ENCODE measurements at regions not wholly inside any gene's neighbourhood (a gene's known extent, or its start where the extent isn't known, plus 50 kb on each side); places are given as distances from the start of the nearest gene placed in this dataset.
"Not testable (repeated sequence)": the region's sequence is repeated elsewhere in the genome, so short reads cannot be mapped to it uniquely, and the experiment has no call there.

DNA sequence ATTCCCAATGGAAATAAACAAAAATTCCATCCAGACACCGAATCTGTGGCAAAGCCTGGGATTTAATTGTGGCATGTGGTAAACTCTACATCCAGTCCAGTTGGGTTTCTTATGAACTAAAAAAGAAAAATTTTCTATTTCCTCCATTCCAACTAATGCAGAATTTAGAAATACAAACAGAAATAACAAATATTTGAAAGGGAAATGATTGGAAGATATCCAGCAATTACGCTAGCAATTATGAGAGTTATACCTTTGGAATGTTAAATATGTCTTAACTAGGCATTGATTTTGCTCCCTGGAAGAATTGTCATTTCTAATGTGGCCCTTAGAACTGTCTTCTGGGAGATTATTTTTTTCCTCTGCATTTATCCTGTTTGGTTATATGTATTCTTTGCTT lies 421.4 kb upstream of the KLHL1 start:
- DNase-seq, result no peak
- TF ChIP-seq GATA1 (IDR thresholded peaks at IDR 0.05; ENCODE audit: low read depth, low read length) (no peak), POLR2A (IDR thresholded peaks at IDR 0.05; ENCODE audit: low read length) (no peak)

GRCh38 chr13:70527599-70527998 lies 419.3 kb upstream of the KLHL1 start:
- TF ChIP-seq GATA1 (IDR thresholded peaks at IDR 0.05; ENCODE audit: low read depth, low read length) (no peak), POLR2A (IDR thresholded peaks at IDR 0.05; ENCODE audit: low read length) (no peak)
- no peak for DNase-seq

DNA sequence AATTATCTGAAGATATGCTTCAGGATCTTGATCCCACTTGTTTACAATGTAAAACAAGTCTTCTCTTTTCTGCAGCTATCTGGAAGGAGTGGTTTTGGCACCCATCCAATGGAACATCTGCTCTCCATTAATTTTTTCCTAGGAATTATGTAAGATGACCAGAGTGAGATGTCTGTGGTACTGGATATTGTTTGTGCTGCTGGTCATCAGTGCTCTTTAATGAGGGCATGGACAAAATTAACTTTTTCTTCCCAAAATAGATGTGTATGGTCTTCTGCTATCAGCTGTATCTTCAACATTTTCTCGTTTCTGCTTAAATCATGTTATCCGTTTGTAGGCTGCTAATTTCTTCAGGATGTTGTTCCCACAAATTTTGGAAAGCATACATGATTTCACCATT lies 415.4 kb upstream of the KLHL1 start:
- no peak for DNase-seq
- TF ChIP-seq POLR2A (IDR thresholded peaks at IDR 0.05; ENCODE audit: low read length), result no peak
- TF ChIP-seq GATA1 (IDR thresholded peaks at IDR 0.05; ENCODE audit: low read depth, low read length), result no peak

DNA sequence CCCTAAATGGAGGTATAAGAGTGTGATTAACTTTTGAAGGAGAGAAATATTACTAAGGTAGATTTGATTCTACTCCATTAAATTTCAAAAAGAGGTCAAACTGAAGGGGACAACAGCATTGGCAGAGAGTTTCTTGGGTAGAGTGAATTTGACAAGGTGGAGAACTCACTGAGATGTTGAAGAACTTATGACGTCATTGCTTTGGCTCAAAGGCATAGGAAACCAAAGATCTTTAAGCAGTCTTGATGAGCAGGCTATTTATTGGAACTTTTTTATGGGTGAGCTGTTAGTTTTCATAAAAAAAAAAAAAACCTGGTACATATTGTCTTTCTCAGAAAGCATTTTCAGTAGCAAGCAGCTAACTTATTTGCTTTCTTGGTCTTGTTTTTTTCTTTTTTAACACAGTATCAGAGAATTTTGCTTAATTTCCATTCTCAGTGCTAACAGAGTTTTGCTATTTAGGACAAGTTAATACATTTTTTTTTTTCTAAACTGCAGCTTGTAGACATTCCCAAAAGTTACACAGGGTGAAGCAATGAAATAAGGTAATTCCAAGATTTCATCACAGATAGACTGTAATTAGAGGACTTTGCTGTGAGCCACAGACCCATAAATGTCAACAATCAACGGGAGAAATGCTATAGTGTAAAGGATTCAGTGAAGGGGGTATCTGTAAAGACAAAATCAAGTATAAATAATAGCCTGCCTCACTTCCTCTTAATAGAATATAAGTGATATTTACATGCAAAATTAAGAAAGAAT lies 412.2 kb upstream of the KLHL1 start:
- TF ChIP-seq POLR2A (IDR thresholded peaks at IDR 0.05; ENCODE audit: low read length) (no peak), GATA1 (IDR thresholded peaks at IDR 0.05; ENCODE audit: low read depth, low read length) (no peak)
- DNase-seq, result no peak

DNA sequence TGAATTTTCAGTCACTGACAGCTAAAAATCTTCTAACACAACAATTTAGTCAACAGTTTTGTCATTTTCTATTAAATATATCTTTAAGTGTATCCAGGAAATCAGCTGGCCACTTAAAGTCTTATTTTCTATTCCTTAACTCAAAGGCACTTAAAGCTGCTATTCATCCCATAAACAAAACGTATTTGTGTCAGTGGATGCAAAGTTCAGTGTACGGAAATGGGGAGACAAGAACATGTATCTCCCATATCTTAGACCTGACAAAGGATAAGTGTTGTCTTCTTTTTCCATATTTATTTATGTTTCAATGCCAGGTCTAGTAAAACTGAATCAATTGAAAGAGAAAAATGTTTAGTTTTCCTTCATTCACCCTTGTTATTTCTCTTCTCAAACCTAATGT lies 409.8 kb upstream of the KLHL1 start:
- DNase-seq, result no peak
- no peak for TF ChIP-seq GATA1 (IDR thresholded peaks at IDR 0.05; ENCODE audit: low read depth, low read length)
- no peak for TF ChIP-seq POLR2A (IDR thresholded peaks at IDR 0.05; ENCODE audit: low read length)

- TF ChIP-seq POLR2A (IDR thresholded peaks at IDR 0.05; ENCODE audit: low read length) (no peak), GATA1 (IDR thresholded peaks at IDR 0.05; ENCODE audit: low read depth, low read length) (no peak)
- DNase-seq, result no peak
Observed at GRCh38 chr13:70516226-70516625, 408.0 kb upstream of the KLHL1 start.

- not testable (repeated sequence) for DNase-seq
Observed at GRCh38 chr13:70511861-70512417, 403.7 kb upstream of the KLHL1 start.

- no peak for DNase-seq
- no peak for TF ChIP-seq GATA1 (IDR thresholded peaks at IDR 0.05; ENCODE audit: low read depth, low read length)
- no peak for TF ChIP-seq POLR2A (IDR thresholded peaks at IDR 0.05; ENCODE audit: low read length)
Observed at GRCh38 chr13:70505809-70506208, 397.6 kb upstream of the KLHL1 start.

GRCh38 chr13:70502944-70503343 lies 394.7 kb upstream of the KLHL1 start:
- TF ChIP-seq GATA1 (IDR thresholded peaks at IDR 0.05; ENCODE audit: low read depth, low read length) (no peak), POLR2A (IDR thresholded peaks at IDR 0.05; ENCODE audit: low read length) (no peak)
- DNase-seq, result no peak

DNA sequence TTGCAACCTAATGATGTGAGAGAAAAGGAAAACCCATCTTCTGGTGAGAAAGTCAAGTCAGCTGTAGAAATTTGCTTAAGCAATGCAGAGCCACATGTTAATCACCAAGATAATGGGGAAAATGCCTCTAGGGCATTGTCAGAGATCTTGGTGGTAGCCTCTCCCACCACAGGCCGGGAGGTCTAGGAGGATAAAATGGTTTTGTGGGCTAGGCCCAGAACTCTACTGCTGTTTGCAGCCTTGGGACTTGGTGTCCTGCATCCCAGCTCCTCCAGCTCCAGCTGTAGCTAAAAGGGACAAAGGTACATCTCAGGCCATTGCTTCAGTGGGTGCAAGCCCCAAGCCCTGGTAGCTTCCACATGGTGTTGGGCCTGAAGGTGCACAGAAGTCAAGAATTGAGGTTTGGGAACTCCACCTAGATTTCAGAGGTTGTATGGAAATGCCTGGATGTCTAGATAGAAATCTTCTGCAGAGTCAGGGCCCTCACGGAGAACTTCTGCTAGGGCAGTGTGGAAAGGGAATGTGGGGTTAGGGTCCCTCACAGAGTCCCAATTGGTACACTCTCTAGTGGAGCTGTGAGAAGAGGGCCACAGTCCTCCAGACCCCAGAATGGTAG lies 382.2 kb upstream of the KLHL1 start:
- TF ChIP-seq POLR2A (IDR thresholded peaks at IDR 0.05; ENCODE audit: low read length) (no peak), GATA1 (IDR thresholded peaks at IDR 0.05; ENCODE audit: low read depth, low read length) (no peak)
- no peak for DNase-seq

- no peak for DNase-seq
- no peak for TF ChIP-seq GATA1 (IDR thresholded peaks at IDR 0.05; ENCODE audit: low read depth, low read length)
- TF ChIP-seq POLR2A (IDR thresholded peaks at IDR 0.05; ENCODE audit: low read length), result no peak
Observed at GRCh38 chr13:70484931-70485330, 376.7 kb upstream of the KLHL1 start.

DNA sequence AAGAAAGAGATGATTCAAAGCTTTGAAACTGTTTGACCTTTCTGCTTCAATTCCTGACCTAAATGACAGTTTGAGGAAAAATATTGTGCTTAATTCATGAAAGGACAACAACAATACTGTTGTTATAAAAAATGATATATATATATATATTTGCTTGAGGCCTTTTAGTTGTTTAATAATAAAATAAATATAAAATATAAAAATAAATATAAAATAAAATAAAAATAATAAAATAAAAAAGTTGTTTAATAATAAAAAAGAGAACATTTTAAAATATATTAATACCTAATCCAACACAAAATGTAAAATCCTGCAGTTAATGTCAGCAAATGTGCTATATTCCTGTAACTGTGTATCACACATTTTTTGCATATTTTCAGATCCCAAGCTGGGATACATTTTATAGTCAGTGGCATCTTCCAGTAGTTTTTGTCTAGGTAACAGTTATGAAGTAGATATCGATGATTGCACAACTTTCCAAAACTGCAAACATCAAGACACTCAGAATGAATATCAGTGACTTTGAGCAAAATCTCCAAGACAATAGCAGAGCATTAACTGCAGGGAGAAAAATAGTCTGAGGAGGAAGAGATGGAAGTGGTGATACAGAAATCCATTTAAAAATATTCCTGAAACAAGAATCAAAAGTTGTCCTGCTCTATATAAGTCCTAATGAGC lies 375.5 kb upstream of the KLHL1 start:
- no peak for TF ChIP-seq GATA1 (IDR thresholded peaks at IDR 0.05; ENCODE audit: low read depth, low read length)
- TF ChIP-seq POLR2A (IDR thresholded peaks at IDR 0.05; ENCODE audit: low read length), result no peak
- no peak for DNase-seq

GRCh38 chr13:70473907-70474306 lies 365.7 kb upstream of the KLHL1 start:
- TF ChIP-seq POLR2A (IDR thresholded peaks at IDR 0.05; ENCODE audit: low read length) (no peak), GATA1 (IDR thresholded peaks at IDR 0.05; ENCODE audit: low read depth, low read length) (no peak)
- DNase-seq, result peak in 1 of 2 experiments; percentile 3

GRCh38 chr13:70469077-70469476 lies 360.8 kb upstream of the KLHL1 start:
- no peak for DNase-seq
- TF ChIP-seq GATA1 (IDR thresholded peaks at IDR 0.05; ENCODE audit: low read depth, low read length), result no peak
- TF ChIP-seq POLR2A (IDR thresholded peaks at IDR 0.05; ENCODE audit: low read length), result no peak

Data from erythroblast (primary cell).